ENCODE measurements at regions not wholly inside any gene's neighbourhood (a gene's known extent, or its start where the extent isn't known, plus 50 kb on each side); places are given as distances from the start of the nearest gene placed in this dataset.

DNA sequence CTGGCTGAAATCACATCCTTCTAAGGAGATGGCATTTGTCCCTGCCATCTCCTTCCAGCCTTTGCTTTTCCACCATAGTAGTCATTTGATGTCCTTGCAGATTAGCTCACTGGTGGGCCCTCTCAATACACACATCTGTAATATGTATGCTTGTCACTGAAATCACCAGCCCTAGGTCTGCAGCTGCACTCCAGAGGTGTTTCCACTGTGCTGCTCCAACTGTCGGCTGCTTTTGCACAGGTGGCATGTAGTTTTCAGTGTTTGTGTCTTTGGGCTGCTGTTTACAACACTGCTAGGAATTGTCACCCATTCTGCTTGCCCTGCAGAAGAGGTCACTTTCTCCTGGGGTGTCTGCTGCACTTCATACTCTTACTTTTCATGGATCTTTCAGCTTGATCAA is 69.0 kb upstream of the GRAMD1B start:
- TF ChIP-seq, protein P1, sequence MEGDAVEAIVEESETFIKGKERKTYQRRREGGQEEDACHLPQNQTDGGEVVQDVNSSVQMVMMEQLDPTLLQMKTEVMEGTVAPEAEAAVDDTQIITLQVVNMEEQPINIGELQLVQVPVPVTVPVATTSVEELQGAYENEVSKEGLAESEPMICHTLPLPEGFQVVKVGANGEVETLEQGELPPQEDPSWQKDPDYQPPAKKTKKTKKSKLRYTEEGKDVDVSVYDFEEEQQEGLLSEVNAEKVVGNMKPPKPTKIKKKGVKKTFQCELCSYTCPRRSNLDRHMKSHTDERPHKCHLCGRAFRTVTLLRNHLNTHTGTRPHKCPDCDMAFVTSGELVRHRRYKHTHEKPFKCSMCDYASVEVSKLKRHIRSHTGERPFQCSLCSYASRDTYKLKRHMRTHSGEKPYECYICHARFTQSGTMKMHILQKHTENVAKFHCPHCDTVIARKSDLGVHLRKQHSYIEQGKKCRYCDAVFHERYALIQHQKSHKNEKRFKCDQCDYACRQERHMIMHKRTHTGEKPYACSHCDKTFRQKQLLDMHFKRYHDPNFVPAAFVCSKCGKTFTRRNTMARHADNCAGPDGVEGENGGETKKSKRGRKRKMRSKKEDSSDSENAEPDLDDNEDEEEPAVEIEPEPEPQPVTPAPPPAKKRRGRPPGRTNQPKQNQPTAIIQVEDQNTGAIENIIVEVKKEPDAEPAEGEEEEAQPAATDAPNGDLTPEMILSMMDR (IDR thresholded peaks at IDR 0.05; ENCODE audit: poor library complexity, severe bottlenecking), result no peak
- TF ChIP-seq POLR2AphosphoS5 (IDR thresholded peaks at IDR 0.05), result no peak
- no peak for TF ChIP-seq EZH2 (IDR thresholded peaks at IDR 0.05; ENCODE audit: borderline replicate concordance, insufficient read depth, low read length, poor library complexity, severe bottlenecking)
- TF ChIP-seq MXI1 (conservative IDR thresholded peaks at IDR 0.05; ENCODE audit: poor library complexity, severe bottlenecking), result no peak
- TF ChIP-seq TAF1 (IDR thresholded peaks at IDR 0.05; ENCODE audit: low read depth), result no peak
- no peak for TF ChIP-seq SMC3 (conservative IDR thresholded peaks at IDR 0.05; ENCODE audit: poor library complexity)
- TF ChIP-seq, protein P2, sequence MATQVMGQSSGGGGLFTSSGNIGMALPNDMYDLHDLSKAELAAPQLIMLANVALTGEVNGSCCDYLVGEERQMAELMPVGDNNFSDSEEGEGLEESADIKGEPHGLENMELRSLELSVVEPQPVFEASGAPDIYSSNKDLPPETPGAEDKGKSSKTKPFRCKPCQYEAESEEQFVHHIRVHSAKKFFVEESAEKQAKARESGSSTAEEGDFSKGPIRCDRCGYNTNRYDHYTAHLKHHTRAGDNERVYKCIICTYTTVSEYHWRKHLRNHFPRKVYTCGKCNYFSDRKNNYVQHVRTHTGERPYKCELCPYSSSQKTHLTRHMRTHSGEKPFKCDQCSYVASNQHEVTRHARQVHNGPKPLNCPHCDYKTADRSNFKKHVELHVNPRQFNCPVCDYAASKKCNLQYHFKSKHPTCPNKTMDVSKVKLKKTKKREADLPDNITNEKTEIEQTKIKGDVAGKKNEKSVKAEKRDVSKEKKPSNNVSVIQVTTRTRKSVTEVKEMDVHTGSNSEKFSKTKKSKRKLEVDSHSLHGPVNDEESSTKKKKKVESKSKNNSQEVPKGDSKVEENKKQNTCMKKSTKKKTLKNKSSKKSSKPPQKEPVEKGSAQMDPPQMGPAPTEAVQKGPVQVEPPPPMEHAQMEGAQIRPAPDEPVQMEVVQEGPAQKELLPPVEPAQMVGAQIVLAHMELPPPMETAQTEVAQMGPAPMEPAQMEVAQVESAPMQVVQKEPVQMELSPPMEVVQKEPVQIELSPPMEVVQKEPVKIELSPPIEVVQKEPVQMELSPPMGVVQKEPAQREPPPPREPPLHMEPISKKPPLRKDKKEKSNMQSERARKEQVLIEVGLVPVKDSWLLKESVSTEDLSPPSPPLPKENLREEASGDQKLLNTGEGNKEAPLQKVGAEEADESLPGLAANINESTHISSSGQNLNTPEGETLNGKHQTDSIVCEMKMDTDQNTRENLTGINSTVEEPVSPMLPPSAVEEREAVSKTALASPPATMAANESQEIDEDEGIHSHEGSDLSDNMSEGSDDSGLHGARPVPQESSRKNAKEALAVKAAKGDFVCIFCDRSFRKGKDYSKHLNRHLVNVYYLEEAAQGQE (IDR thresholded peaks at IDR 0.05; ENCODE audit: borderline replicate concordance), result no peak
